Neutrophil (primary cell): ENCODE measurements at regions not wholly inside any gene's neighbourhood (a gene's known extent, or its start where the extent isn't known, plus 50 kb on each side); places are given as distances from the start of the nearest gene placed in this dataset.

ENCODE experiments used
- H3K27ac ChIP-seq: fragments of 200-600 bp; sonication (generic); 2 replicates; pipeline ENCODE4 v1.5.1; 2016; ENCODE audit warnings: mild to moderate bottlenecking, moderate library complexity
- H3K27me3 ChIP-seq: fragments of 200-600 bp; sonication (generic); 2 replicates; pipeline ENCODE4 v1.6.0; 2016; ENCODE audit warnings: mild to moderate bottlenecking
- H3K36me3 ChIP-seq: fragments of 200-600 bp; sonication (generic); 2 replicates; pipeline ENCODE4 v1.5.1; 2017
- H3K4me1 ChIP-seq, 2 experiments: fragments of 200-600 bp in 1 of 2; sonication (generic) in 1 of 2; 1 replicate in 1 of 2; 2 replicates in 1 of 2; pipeline versions ENCODE4 v1.5.1 to v1.6.1; 2013 to 2016; ENCODE audit warnings: low read depth in 1 of 2, low read length in 1 of 2, mild to moderate bottlenecking in 1 of 2, moderate library complexity in 1 of 2; ENCODE audit not compliant: control insufficient read depth in 1 of 2, insufficient read depth in 1 of 2
- H3K4me3 ChIP-seq, 2 experiments: fragments of 200-600 bp in 1 of 2; sonication (generic) in 1 of 2; 1 replicate in 1 of 2; 2 replicates in 1 of 2; pipeline ENCODE4 v1.5.1; 2013 to 2016; ENCODE audit warnings: low read depth in 1 of 2, low read length in 1 of 2, mild to moderate bottlenecking in 1 of 2, moderate library complexity in 1 of 2
- H3K9me3 ChIP-seq: fragments of 200-600 bp; sonication (generic); 2 replicates; pipeline ENCODE4 v1.5.1; 2016
- TF ChIP-seq, protein P1 (sequence below): fragments of 200-600 bp; sonication (generic); IDR thresholded peaks from 2 replicates; pipeline ENCODE4 v1.5.1; 2016; ENCODE audit warnings: antibody characterized with exemption

DNA sequence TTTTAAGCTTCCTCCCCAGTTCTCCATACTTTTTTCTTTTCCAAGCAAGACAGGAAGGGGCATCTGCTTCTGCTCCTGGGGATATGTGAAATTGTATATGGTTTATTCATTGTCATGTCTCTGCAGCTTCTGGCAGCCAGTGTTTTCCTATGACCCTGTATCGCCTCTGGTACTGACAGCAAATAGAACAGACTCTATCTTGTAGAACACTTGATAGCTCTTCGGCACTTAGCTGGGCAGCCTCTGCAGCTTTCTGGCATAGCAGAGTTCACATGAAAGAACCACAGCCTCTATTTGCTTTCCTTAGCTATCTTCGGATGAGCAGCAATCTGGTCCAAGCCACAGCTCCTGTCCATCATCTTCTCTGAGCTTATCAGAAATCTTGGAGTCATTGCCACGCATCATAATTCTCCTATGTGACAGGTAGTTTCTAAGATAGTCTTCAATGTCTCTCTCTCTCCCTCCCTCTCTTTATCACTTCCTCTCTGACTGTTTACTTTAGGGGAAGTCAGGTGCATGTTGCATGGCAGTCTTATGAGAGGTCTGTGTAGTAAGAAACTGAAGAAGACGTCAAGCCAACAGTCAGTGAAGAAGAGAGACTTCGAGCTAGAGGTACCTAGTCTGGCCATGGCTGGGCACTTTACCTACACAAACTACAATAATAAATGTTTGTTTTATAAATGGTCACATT, 627.7 kb upstream of the CDH2 start:
- H3K27me3 ChIP-seq: no peaks in the 10 kb centered on the region
- no peak overlapping the region for H3K27ac ChIP-seq
- TF ChIP-seq, protein P1, sequence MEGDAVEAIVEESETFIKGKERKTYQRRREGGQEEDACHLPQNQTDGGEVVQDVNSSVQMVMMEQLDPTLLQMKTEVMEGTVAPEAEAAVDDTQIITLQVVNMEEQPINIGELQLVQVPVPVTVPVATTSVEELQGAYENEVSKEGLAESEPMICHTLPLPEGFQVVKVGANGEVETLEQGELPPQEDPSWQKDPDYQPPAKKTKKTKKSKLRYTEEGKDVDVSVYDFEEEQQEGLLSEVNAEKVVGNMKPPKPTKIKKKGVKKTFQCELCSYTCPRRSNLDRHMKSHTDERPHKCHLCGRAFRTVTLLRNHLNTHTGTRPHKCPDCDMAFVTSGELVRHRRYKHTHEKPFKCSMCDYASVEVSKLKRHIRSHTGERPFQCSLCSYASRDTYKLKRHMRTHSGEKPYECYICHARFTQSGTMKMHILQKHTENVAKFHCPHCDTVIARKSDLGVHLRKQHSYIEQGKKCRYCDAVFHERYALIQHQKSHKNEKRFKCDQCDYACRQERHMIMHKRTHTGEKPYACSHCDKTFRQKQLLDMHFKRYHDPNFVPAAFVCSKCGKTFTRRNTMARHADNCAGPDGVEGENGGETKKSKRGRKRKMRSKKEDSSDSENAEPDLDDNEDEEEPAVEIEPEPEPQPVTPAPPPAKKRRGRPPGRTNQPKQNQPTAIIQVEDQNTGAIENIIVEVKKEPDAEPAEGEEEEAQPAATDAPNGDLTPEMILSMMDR: no peak
- H3K4me1 ChIP-seq: no peaks in the 10 kb centered on the region
- no peak overlapping the region for H3K4me3 ChIP-seq
- H3K9me3 ChIP-seq: no peaks in the 10 kb centered on the region
- H3K36me3 ChIP-seq: no peaks in the 10 kb centered on the region

- Histone ChIP-seq H3K27me3 (no peaks in the 10 kb centered on the region), H3K4me3 (no peak overlapping the region), H3K9me3 (no peaks in the 10 kb centered on the region), H3K36me3 (no peaks in the 10 kb centered on the region), H3K4me1 (no peaks in the 10 kb centered on the region), H3K27ac (no peak overlapping the region)
- TF ChIP-seq, protein P1: no peak
Measured at GRCh38 chr18:28802546-28802945, 625.6 kb upstream of the CDH2 start.

DNA sequence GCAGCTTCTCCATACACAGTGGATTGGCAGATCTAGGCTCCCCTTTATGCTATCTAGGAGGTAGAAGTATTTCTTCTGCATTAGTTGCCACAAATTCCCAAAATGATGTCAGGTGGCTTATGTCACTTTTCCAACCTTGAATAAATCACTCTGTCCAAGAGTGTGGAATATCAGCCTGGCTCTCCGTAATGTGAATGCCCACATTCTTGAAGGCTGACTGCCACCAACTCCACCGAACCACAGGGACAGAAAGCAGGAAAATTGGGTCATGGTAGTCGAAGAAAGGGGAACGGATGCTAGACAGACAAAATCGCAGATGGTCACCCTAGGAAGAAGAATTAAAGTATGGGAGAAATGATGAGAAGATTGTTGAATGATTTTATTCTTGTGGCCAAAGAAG, 624.9 kb upstream of the CDH2 start:
- Histone ChIP-seq H3K36me3 (no peaks in the 10 kb centered on the region), H3K27ac (no peak overlapping the region), H3K27me3 (no peaks in the 10 kb centered on the region), H3K4me3 (no peak overlapping the region), H3K4me1 (no peaks in the 10 kb centered on the region), H3K9me3 (no peaks in the 10 kb centered on the region)
- TF ChIP-seq, protein P1: no peak

DNA sequence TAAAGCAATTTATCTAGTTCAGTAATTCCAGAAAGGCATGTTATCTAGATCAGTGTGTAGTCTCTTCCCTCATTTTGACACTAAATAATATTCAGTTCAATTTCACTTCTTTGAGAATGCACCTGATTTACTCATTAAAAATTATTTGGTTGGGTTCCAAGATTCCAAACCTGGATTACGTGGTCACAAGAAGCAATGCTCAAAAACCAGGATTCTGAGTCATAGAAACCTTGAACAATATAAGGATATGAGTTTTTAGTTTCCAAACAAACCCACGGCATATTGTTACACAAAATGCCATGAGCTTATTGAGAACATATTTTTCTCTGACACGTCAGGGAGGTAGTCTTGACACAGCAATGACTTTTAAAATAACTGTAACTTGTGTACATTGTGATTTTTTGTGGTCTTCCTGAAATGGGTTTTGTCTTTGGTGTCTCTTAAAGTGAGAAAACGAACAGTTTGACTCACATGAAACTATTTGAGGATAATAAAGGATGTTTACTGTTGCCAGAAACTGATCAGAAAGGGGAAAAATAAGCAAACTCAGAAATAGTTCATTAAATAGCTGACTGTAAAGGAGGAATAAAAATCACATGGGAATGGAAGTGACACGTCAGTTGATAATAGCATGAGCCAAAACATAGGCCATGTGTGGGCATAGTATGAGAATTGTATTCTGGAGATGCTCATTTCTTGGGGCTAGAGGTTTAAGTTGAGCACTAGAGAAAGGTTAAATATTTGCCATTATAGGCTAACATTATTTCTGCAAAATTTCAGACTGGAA, 617.7 kb upstream of the CDH2 start:
- H3K27me3 ChIP-seq: no peaks in the 10 kb centered on the region
- no peak overlapping the region for H3K27ac ChIP-seq
- TF ChIP-seq, protein P1: no peak
- H3K9me3 ChIP-seq: no peaks in the 10 kb centered on the region
- no peaks in the 10 kb centered on the region for H3K4me1 ChIP-seq
- H3K4me3 ChIP-seq: no peak overlapping the region
- H3K36me3 ChIP-seq: no peaks in the 10 kb centered on the region

DNA sequence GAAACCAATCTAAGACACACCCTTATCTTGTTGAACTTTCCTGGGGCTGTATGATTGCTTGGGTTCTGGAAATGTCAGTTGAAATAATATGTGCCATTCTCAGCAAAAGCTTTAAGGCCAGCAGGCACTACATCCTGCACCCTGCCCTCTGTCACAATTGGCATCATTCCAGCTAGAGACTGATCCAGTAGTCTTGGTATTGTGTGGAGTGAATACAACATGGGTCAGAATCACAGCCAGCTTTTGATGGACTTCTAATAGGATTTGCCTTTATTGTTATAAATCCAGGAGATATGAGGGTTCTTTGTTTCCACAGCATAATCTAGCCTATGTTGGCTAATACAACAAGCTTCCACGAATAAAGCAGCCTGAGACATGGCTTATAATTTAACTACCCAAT, 617.0 kb upstream of the CDH2 start:
- Histone ChIP-seq H3K9me3 (no peaks in the 10 kb centered on the region), H3K27me3 (no peaks in the 10 kb centered on the region), H3K4me1 (no peaks in the 10 kb centered on the region), H3K36me3 (no peaks in the 10 kb centered on the region), H3K27ac (no peak overlapping the region), H3K4me3 (no peak overlapping the region)
- TF ChIP-seq, protein P1: no peak
